ENCODE measurements at regions not wholly inside any gene's neighbourhood (a gene's known extent, or its start where the extent isn't known, plus 50 kb on each side); places are given as distances from the start of the nearest gene placed in this dataset.

GRCh38 chr18:27713037-27713737 is 463.7 kb downstream of the CDH2 start:
- Histone ChIP-seq H3K36me3 (no peaks in the 10 kb centered on the region), H3K27me3 (no peaks in the 10 kb centered on the region), H3K4me3 (ENCODE audit: low read depth in 1 of 2, low read length in 1 of 2) (no peak overlapping the region), H3K9me3 (no peaks in the 10 kb centered on the region), H3K4me1 (ENCODE audit: control insufficient read depth in 1 of 2, insufficient read depth in 1 of 2, low read depth in 1 of 2, low read length in 1 of 2) (no peaks in the 10 kb centered on the region), H3K27ac (no peak overlapping the region)
- TF ChIP-seq, protein P1, sequence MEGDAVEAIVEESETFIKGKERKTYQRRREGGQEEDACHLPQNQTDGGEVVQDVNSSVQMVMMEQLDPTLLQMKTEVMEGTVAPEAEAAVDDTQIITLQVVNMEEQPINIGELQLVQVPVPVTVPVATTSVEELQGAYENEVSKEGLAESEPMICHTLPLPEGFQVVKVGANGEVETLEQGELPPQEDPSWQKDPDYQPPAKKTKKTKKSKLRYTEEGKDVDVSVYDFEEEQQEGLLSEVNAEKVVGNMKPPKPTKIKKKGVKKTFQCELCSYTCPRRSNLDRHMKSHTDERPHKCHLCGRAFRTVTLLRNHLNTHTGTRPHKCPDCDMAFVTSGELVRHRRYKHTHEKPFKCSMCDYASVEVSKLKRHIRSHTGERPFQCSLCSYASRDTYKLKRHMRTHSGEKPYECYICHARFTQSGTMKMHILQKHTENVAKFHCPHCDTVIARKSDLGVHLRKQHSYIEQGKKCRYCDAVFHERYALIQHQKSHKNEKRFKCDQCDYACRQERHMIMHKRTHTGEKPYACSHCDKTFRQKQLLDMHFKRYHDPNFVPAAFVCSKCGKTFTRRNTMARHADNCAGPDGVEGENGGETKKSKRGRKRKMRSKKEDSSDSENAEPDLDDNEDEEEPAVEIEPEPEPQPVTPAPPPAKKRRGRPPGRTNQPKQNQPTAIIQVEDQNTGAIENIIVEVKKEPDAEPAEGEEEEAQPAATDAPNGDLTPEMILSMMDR (IDR thresholded peaks at IDR 0.05): no peak

GRCh38 chr18:27712066-27712465 is 464.9 kb downstream of the CDH2 start:
- Histone ChIP-seq H3K4me1 (ENCODE audit: control insufficient read depth in 1 of 2, insufficient read depth in 1 of 2, low read depth in 1 of 2, low read length in 1 of 2) (no peaks in the 10 kb centered on the region), H3K27me3 (no peaks in the 10 kb centered on the region), H3K36me3 (no peaks in the 10 kb centered on the region), H3K9me3 (no peaks in the 10 kb centered on the region), H3K4me3 (ENCODE audit: low read depth in 1 of 2, low read length in 1 of 2) (no peak overlapping the region), H3K27ac (no peak overlapping the region)
- TF ChIP-seq, protein P1 (IDR thresholded peaks at IDR 0.05): no peak

GRCh38 chr18:27711382-27711781 is 465.5 kb downstream of the CDH2 start:
- H3K27ac ChIP-seq: no peak overlapping the region
- H3K4me3 ChIP-seq (ENCODE audit: low read depth in 1 of 2, low read length in 1 of 2): no peak overlapping the region
- H3K27me3 ChIP-seq: no peaks in the 10 kb centered on the region
- TF ChIP-seq, protein P1 (IDR thresholded peaks at IDR 0.05): no peak
- no peaks in the 10 kb centered on the region for H3K4me1 ChIP-seq (ENCODE audit: control insufficient read depth in 1 of 2, insufficient read depth in 1 of 2, low read depth in 1 of 2, low read length in 1 of 2)
- H3K36me3 ChIP-seq: no peaks in the 10 kb centered on the region
- H3K9me3 ChIP-seq: no peaks in the 10 kb centered on the region

- TF ChIP-seq, protein P1 (IDR thresholded peaks at IDR 0.05): no peak
These were observed 467.6 kb downstream of the CDH2 start for GRCh38 chr18:27709344-27709743.

GRCh38 chr18:27707201-27707600 is 469.7 kb downstream of the CDH2 start:
- no peaks in the 10 kb centered on the region for H3K36me3 ChIP-seq

More at GRCh38 chr18:27709344-27709743, 467.6 kb downstream of the CDH2 start:
- Histone ChIP-seq H3K9me3 (no peaks in the 10 kb centered on the region), H3K27me3 (no peaks in the 10 kb centered on the region), H3K36me3 (no peaks in the 10 kb centered on the region), H3K4me3 (ENCODE audit: low read depth in 1 of 2, low read length in 1 of 2) (no peak overlapping the region), H3K27ac (no peak overlapping the region), H3K4me1 (ENCODE audit: control insufficient read depth in 1 of 2, insufficient read depth in 1 of 2, low read depth in 1 of 2, low read length in 1 of 2) (no peaks in the 10 kb centered on the region)

More at GRCh38 chr18:27707201-27707600, 469.7 kb downstream of the CDH2 start:
- Histone ChIP-seq H3K4me3 (ENCODE audit: low read depth in 1 of 2, low read length in 1 of 2) (no peak overlapping the region), H3K27me3 (no peaks in the 10 kb centered on the region), H3K4me1 (ENCODE audit: control insufficient read depth in 1 of 2, insufficient read depth in 1 of 2, low read depth in 1 of 2, low read length in 1 of 2) (no peaks in the 10 kb centered on the region), H3K9me3 (no peaks in the 10 kb centered on the region), H3K27ac (no peak overlapping the region)
- TF ChIP-seq, protein P1 (IDR thresholded peaks at IDR 0.05): no peak
